ENCODE measurements at regions not wholly inside any gene's neighbourhood (a gene's known extent, or its start where the extent isn't known, plus 50 kb on each side); places are given as distances from the start of the nearest gene placed in this dataset.

DNA sequence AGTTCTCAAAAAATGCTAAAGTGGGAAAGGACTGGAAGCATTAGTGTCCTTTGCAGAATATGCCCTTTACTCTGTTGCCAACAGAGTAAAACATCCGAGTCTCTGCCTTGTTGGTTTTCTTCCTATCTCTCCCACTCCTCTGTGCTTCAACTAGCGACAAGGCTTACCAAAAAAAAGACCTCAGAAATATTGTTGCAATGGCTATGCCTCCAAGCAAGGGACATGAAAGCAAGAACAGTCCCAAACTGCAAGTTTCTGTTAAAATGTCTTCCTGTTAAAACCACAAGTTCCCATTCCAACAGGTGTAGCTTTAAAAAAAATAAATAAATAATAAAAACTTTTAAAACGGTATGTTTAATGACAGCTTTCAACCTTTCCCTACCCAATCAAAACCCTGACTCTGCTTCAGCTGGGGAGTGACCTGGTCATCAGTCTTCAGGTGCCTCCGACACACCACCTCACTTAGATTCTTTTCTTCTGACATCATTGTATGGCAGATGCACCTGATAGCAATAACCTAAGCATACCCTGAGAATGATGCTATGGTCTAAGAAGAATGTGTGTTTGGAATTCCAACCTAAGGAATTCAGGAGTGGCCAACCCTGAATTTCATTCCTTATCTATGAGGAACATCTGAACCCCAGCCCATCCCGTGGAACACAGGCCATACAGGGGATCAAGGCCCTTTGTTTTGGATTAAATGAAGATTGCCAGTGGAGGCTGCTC lies 81.0 kb downstream of the RPS29 start:
- H3K4me3 ChIP-seq (replicated peaks; ENCODE audit: low read depth, low read length), result no peak overlapping the region
- no peak for DNase-seq (ENCODE audit: extremely low read depth, low read depth)
- no peak for TF ChIP-seq CTCF (IDR thresholded peaks at IDR 0.05; ENCODE audit: low read depth, low read length, missing control alignments)

DNA sequence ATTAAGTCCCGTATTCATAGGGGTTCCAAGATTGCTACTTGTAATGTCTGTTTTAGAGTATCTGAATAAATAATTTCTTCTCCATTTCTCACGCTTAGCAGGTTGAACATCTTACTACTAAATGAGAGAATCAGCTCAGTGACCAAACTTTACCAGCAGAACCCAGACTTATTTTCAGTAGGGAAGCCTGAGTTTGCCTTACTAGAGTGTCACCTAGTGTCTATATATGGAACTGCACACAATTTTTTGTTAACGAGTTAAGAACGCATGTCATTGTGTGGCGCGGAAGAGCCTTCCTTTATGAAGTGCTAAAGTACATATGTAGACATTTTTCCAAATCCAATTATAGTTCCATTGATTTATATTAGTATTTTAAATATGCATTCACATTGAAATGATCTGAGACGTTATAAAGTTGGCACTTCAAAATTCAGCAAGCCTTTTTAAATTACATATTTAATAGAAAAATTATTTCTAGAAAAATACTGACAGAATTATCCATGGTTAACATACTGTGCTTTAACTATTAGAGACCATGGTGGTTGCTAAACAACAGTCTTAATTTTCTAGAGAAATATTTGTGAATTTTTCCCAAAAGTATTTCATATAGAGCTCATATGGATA lies 88.3 kb downstream of the RPS29 start:
- peak; percentile 56 for DNase-seq (ENCODE audit: extremely low read depth, low read depth)
- TF ChIP-seq CTCF (IDR thresholded peaks at IDR 0.05; ENCODE audit: low read depth, low read length, missing control alignments), result peak; percentile 70
- no peak overlapping the region for H3K4me3 ChIP-seq (replicated peaks; ENCODE audit: low read depth, low read length)

- TF ChIP-seq CTCF (IDR thresholded peaks at IDR 0.05; ENCODE audit: low read depth, low read length, missing control alignments), result no peak
- no peak for DNase-seq (ENCODE audit: extremely low read depth, low read depth)
Observed at GRCh38 chr14:49497267-49497666, 88.9 kb downstream of the RPS29 start.

GRCh38 chr14:49494836-49495235 lies 91.3 kb downstream of the RPS29 start:
- no peak for TF ChIP-seq CTCF (IDR thresholded peaks at IDR 0.05; ENCODE audit: low read depth, low read length, missing control alignments)
- no peak for DNase-seq (ENCODE audit: extremely low read depth, low read depth)
- no peak overlapping the region for H3K4me3 ChIP-seq (replicated peaks; ENCODE audit: low read depth, low read length)

More at GRCh38 chr14:49497267-49497666, 88.9 kb downstream of the RPS29 start:
- H3K4me3 ChIP-seq (replicated peaks; ENCODE audit: low read depth, low read length), result no peak overlapping the region

- DNase-seq (ENCODE audit: extremely low read depth, low read depth), result no peak
- TF ChIP-seq CTCF (IDR thresholded peaks at IDR 0.05; ENCODE audit: low read depth, low read length, missing control alignments), result no peak
- no peak overlapping the region for H3K4me3 ChIP-seq (replicated peaks; ENCODE audit: low read depth, low read length)
Observed at GRCh38 chr14:49493557-49493956, 92.6 kb downstream of the RPS29 start.

GRCh38 chr14:49492151-49492550 lies 94.0 kb downstream of the RPS29 start:
- TF ChIP-seq CTCF (IDR thresholded peaks at IDR 0.05; ENCODE audit: low read depth, low read length, missing control alignments), result no peak
- no peak for DNase-seq (ENCODE audit: extremely low read depth, low read depth)
- no peak overlapping the region for H3K4me3 ChIP-seq (replicated peaks; ENCODE audit: low read depth, low read length)
